H9 (cell line): ENCODE measurements at regions not wholly inside any gene's neighbourhood (a gene's known extent, or its start where the extent isn't known, plus 50 kb on each side); places are given as distances from the start of the nearest gene placed in this dataset.

Source experiments
- DNase-seq: peaks from one replicate; pipeline ENCODE4 v3.0.0-alpha.2; 2017
- H2AFZ ChIP-seq: one replicate; pipeline ENCODE4 v1.6.1; 2013; ENCODE audit warnings: mild to moderate bottlenecking, low read length, control low read depth, moderate library complexity
- H2AK5ac ChIP-seq: 2 replicates; pipeline ENCODE4 v1.6.1; 2013; ENCODE audit warnings: low read length, control low read depth, mixed read lengths; ENCODE audit not compliant: insufficient read length
- H2BK120ac ChIP-seq: one replicate; pipeline ENCODE4 v1.6.1; 2013; ENCODE audit warnings: low read depth, mild to moderate bottlenecking, low read length, control low read depth, inconsistent platforms; ENCODE audit not compliant: poor library complexity, severe bottlenecking
- H2BK12ac ChIP-seq: 2 replicates; pipeline ENCODE4 v1.6.1; 2013; ENCODE audit warnings: low read length, control low read depth, mixed read lengths, low read depth; ENCODE audit not compliant: insufficient read length
- H2BK15ac ChIP-seq: 2 replicates; pipeline ENCODE4 v1.6.1; 2013; ENCODE audit warnings: low read depth, low read length, control low read depth
- H2BK20ac ChIP-seq: one replicate; pipeline ENCODE4 v1.6.1; 2013; ENCODE audit warnings: low read depth, mild to moderate bottlenecking, low read length, control low read depth, inconsistent platforms; ENCODE audit not compliant: poor library complexity, severe bottlenecking
- H2BK5ac ChIP-seq: 2 replicates; pipeline ENCODE4 v1.6.1; 2013; ENCODE audit warnings: low read length, control low read depth, mixed read lengths; ENCODE audit not compliant: insufficient read length
- H3K14ac ChIP-seq: 2 replicates; pipeline ENCODE4 v1.6.1; 2013; ENCODE audit warnings: low read length, control low read depth; ENCODE audit not compliant: insufficient read depth
- H3K18ac ChIP-seq: 2 replicates; pipeline ENCODE4 v1.6.1; 2013; ENCODE audit warnings: low read depth, mild to moderate bottlenecking, mixed read lengths, low read length, control low read depth; ENCODE audit not compliant: insufficient read length
- H3K23ac ChIP-seq: 2 replicates; pipeline ENCODE4 v1.6.1; 2013; ENCODE audit warnings: low read length, control low read depth, mixed read lengths, low read depth; ENCODE audit not compliant: insufficient read length
- H3K23me2 ChIP-seq: 2 replicates; pipeline ENCODE4 v1.6.1; 2013; ENCODE audit warnings: low read depth, mild to moderate bottlenecking, mixed read lengths, low read length, control low read depth; ENCODE audit not compliant: insufficient read length, poor library complexity, severe bottlenecking
- H3K27ac ChIP-seq: 2 replicates; pipeline ENCODE4 v1.5.1; 2013; ENCODE audit warnings: low read length, control low read depth, mixed read lengths, low read depth; ENCODE audit not compliant: insufficient read length
- H3K27me3 ChIP-seq: 2 replicates; pipeline ENCODE4 v1.6.1; 2013; ENCODE audit warnings: low read length, control low read depth, inconsistent platforms; ENCODE audit not compliant: insufficient read depth
- H3K4ac ChIP-seq: 2 replicates; pipeline ENCODE4 v1.6.1; 2013; ENCODE audit warnings: low read depth, mild to moderate bottlenecking, control low read depth, inconsistent platforms, low read length, moderate library complexity
- H3K4me1 ChIP-seq: 2 replicates; pipeline ENCODE4 v1.6.1; 2013; ENCODE audit warnings: low read length, control low read depth, inconsistent platforms; ENCODE audit not compliant: insufficient read depth
- H3K4me2 ChIP-seq: 2 replicates; pipeline ENCODE4 v1.6.1; 2013; ENCODE audit warnings: low read length, control low read depth, mixed read lengths; ENCODE audit not compliant: insufficient read length, insufficient read depth
- H3K56ac ChIP-seq: 2 replicates; pipeline ENCODE4 v1.6.1; 2013; ENCODE audit warnings: low read depth, mild to moderate bottlenecking, mixed read lengths, low read length, control low read depth; ENCODE audit not compliant: insufficient read length
- H3K79me1 ChIP-seq: 2 replicates; pipeline ENCODE4 v1.6.1; 2013; ENCODE audit warnings: low read depth, mild to moderate bottlenecking, moderate library complexity, low read length, control low read depth, inconsistent platforms; ENCODE audit not compliant: insufficient read depth, poor library complexity, severe bottlenecking
- H3K79me2 ChIP-seq: 2 replicates; pipeline ENCODE4 v1.6.1; 2013; ENCODE audit warnings: low read length, control low read depth, inconsistent platforms; ENCODE audit not compliant: insufficient read depth
- H3K9ac ChIP-seq: 2 replicates; pipeline ENCODE4 v1.6.1; 2013; ENCODE audit warnings: low read length, control low read depth, mixed read lengths; ENCODE audit not compliant: insufficient read length; ENCODE audit errors: extremely low read depth
- H3K9me3 ChIP-seq: one replicate; pipeline ENCODE4 v1.6.1; 2013; ENCODE audit warnings: low read depth, low read length, inconsistent platforms; ENCODE audit not compliant: control insufficient read depth
- H3T11ph ChIP-seq: one replicate; pipeline ENCODE4 v1.6.1; 2013; ENCODE audit warnings: mild to moderate bottlenecking, low read length, control low read depth, inconsistent platforms
- H4K20me1 ChIP-seq: one replicate; pipeline ENCODE4 v1.6.1; 2013; ENCODE audit not compliant: control insufficient read depth, insufficient read length, insufficient read depth
- H4K5ac ChIP-seq: 2 replicates; pipeline ENCODE4 v1.6.1; 2013; ENCODE audit warnings: low read depth, mild to moderate bottlenecking, mixed read lengths, low read length, control low read depth; ENCODE audit not compliant: insufficient read length
- H4K8ac ChIP-seq: replicated peaks from 2 replicates; pipeline ENCODE4 v1.6.1; 2013; ENCODE audit warnings: low read length, control low read depth, mixed read lengths, low read depth; ENCODE audit not compliant: insufficient read length
- H4K91ac ChIP-seq: 2 replicates; pipeline ENCODE4 v1.6.1; 2013; ENCODE audit warnings: low read depth, mild to moderate bottlenecking, moderate library complexity, mixed read lengths, low read length, control low read depth; ENCODE audit not compliant: insufficient read length
- H3K27ac Mint-ChIP-seq, 3 experiments: 2 replicates in 2 of 3; 3 replicates in 1 of 3; pipeline ENCODE4 v1.8.0; 2020 to 2021; ENCODE audit warnings: mixed read lengths in 3 of 3, mild to moderate bottlenecking in 1 of 3, moderate library complexity in 1 of 3
- H3K27me3 Mint-ChIP-seq: 2 replicates; pipeline ENCODE4 v1.8.0; 2021; ENCODE audit warnings: low read depth, mild to moderate bottlenecking, moderate library complexity, mixed read lengths
- H3K36me3 Mint-ChIP-seq, 3 experiments: 2 replicates in 2 of 3; 3 replicates in 1 of 3; pipeline ENCODE4 v1.8.0; 2020 to 2021; ENCODE audit warnings: low read depth in 3 of 3, mixed read lengths in 3 of 3; ENCODE audit not compliant: insufficient read depth in 1 of 3
- H3K4me1 Mint-ChIP-seq, 2 experiments: 2 replicates each; pipeline ENCODE4 v1.8.0; 2020; ENCODE audit warnings: mixed read lengths in 2 of 2
- H3K4me3 Mint-ChIP-seq, 2 experiments: 2 replicates in 1 of 2; 3 replicates in 1 of 2; pipeline ENCODE4 v1.8.0; 2020 to 2021; ENCODE audit warnings: mild to moderate bottlenecking in 2 of 2, mixed read lengths in 2 of 2, moderate library complexity in 1 of 2
- H3K9me3 Mint-ChIP-seq, 2 experiments: 2 replicates in 1 of 2; 3 replicates in 1 of 2; pipeline ENCODE4 v1.8.0; 2020; ENCODE audit warnings: mild to moderate bottlenecking in 2 of 2, mixed read lengths in 2 of 2, moderate library complexity in 1 of 2
- CTCF ChIP-seq: fragments of 200-600 bp; sonication (generic); conservative IDR thresholded peaks from 3 replicates; pipeline ENCODE4 v1.8.0; 2021; ENCODE audit warnings: antibody characterized with exemption, mild to moderate bottlenecking

GRCh38 chr20:39309458-39309857 lies 347.3 kb downstream of the DHX35 start:
- no peaks in the 10 kb centered on the region for H3K79me2 ChIP-seq
- no peaks in the 10 kb centered on the region for H3K79me1 ChIP-seq
- H3K23me2 ChIP-seq, result no peaks in the 10 kb centered on the region
- H3K4me1 ChIP-seq, result peaks cover 6% of the 10 kb centered on the region; the same call in 1 of the 2 replicates
- no peaks in the 10 kb centered on the region for H3K27me3 ChIP-seq
- H3K14ac ChIP-seq, result no peak overlapping the region
- H3K23ac ChIP-seq, result no peak overlapping the region
- no peaks in the 10 kb centered on the region for H3K9me3 ChIP-seq
- peaks cover 20 to 25% of the 10 kb centered on the region in 2 experiments for H3K4me1 Mint-ChIP-seq
- DNase-seq, result no peak
- no peak overlapping the region for H2BK120ac ChIP-seq
- H2BK20ac ChIP-seq, result no peak overlapping the region
- no peak overlapping the region for H2BK15ac ChIP-seq
- no peak overlapping the region for H2BK12ac ChIP-seq
- TF ChIP-seq CTCF, result no peak
- H3K36me3 Mint-ChIP-seq, result peaks cover 7 to 16% (median 8%) of the 10 kb centered on the region in 3 experiments; a peak in 6 of 7 replicates
- H3K27me3 Mint-ChIP-seq, result no peaks in the 10 kb centered on the region; the same call in none of the 2 replicates
- no peak overlapping the region for H3K27ac ChIP-seq
- H4K20me1 ChIP-seq, result no peaks in the 10 kb centered on the region
- no peak overlapping the region for H2AFZ ChIP-seq
- no peak overlapping the region for H3K4ac ChIP-seq
- H2AK5ac ChIP-seq, result no peak overlapping the region
- no peak overlapping the region for H3K56ac ChIP-seq
- H3K18ac ChIP-seq, result no peak overlapping the region
- H3T11ph ChIP-seq, result no peak overlapping the region
- H3K27ac Mint-ChIP-seq, result peak overlapping the region in 1 of 3 experiments; percentile 87; a peak in 2 of 7 replicates
- H3K4me3 Mint-ChIP-seq, result no peak overlapping the region
- no peak overlapping the region for H3K9ac ChIP-seq
- no peak overlapping the region for H4K5ac ChIP-seq
- no peak overlapping the region for H4K8ac ChIP-seq
- H3K9me3 Mint-ChIP-seq, result peaks cover 11 to 15% of the 10 kb centered on the region in 2 experiments
- H3K4me2 ChIP-seq, result no peak overlapping the region
- no peak overlapping the region for H2BK5ac ChIP-seq
- H4K91ac ChIP-seq, result no peak overlapping the region
